ENCODE measurements at regions not wholly inside any gene's neighbourhood (a gene's known extent, or its start where the extent isn't known, plus 50 kb on each side); places are given as distances from the start of the nearest gene placed in this dataset.
"Not testable (repeated sequence)": the region's sequence is repeated elsewhere in the genome, so short reads cannot be mapped to it uniquely, and the experiment has no call there.

GRCh38 chr3:166011771-166012170 is 174.5 kb upstream of the BCHE start:
- DNase-seq = no peak

GRCh38 chr3:166005126-166005525 is 167.9 kb upstream of the BCHE start:
- no peak for DNase-seq

GRCh38 chr3:165994293-165994692 is 157.1 kb upstream of the BCHE start:
- DNase-seq = no peak

- DNase-seq = no peak
These were observed 147.4 kb upstream of the BCHE start for GRCh38 chr3:165984589-165984988.

- DNase-seq = no peak
These were observed 146.1 kb upstream of the BCHE start for GRCh38 chr3:165983284-165983683.

GRCh38 chr3:165981318-165981717 is 144.1 kb upstream of the BCHE start:
- DNase-seq = no peak

GRCh38 chr3:165960825-165961224 is 123.6 kb upstream of the BCHE start:
- DNase-seq = not testable (repeated sequence)

GRCh38 chr3:165954171-165954570 is 116.9 kb upstream of the BCHE start:
- no peak for DNase-seq

GRCh38 chr3:165946360-165946759 is 109.1 kb upstream of the BCHE start:
- DNase-seq = no peak

GRCh38 chr3:165938986-165939540 is 101.8 kb upstream of the BCHE start:
- no peak for DNase-seq

GRCh38 chr3:165936081-165936480 is 98.9 kb upstream of the BCHE start:
- not testable (repeated sequence) for DNase-seq

- not testable (repeated sequence) for DNase-seq
These were observed 87.1 kb upstream of the BCHE start for GRCh38 chr3:165924301-165924791.

GRCh38 chr3:165920984-165921383 is 83.8 kb upstream of the BCHE start:
- DNase-seq = no peak

- DNase-seq = no peak
These were observed 82.1 kb upstream of the BCHE start for GRCh38 chr3:165919284-165919683.

- no peak for DNase-seq
These were observed 81.4 kb upstream of the BCHE start for GRCh38 chr3:165918657-165918979.

- DNase-seq = not testable (repeated sequence)
These were observed 80.9 kb upstream of the BCHE start for GRCh38 chr3:165917938-165918656.

- DNase-seq = not testable (repeated sequence)
These were observed 77.9 kb upstream of the BCHE start for GRCh38 chr3:165915104-165915503.

GRCh38 chr3:165903885-165904630 is 66.8 kb upstream of the BCHE start:
- DNase-seq = no peak

- no peak for DNase-seq
These were observed 61.8 kb upstream of the BCHE start for GRCh38 chr3:165899066-165899465.

- no peak for DNase-seq
These were observed 59.9 kb upstream of the BCHE start for GRCh38 chr3:165897137-165897536.

GRCh38 chr3:165895919-165896318 is 58.7 kb upstream of the BCHE start:
- DNase-seq = no peak

GRCh38 chr3:165892565-165892964 is 55.3 kb upstream of the BCHE start:
- DNase-seq = no peak
